HT1080 (cell line): ENCODE measurements at regions not wholly inside any gene's neighbourhood (a gene's known extent, or its start where the extent isn't known, plus 50 kb on each side); places are given as distances from the start of the nearest gene placed in this dataset.

Experiments
- DNase-seq: peaks from one replicate; pipeline ENCODE4 v3.0.0-alpha.2; 2015; ENCODE audit warnings: low read depth

DNA sequence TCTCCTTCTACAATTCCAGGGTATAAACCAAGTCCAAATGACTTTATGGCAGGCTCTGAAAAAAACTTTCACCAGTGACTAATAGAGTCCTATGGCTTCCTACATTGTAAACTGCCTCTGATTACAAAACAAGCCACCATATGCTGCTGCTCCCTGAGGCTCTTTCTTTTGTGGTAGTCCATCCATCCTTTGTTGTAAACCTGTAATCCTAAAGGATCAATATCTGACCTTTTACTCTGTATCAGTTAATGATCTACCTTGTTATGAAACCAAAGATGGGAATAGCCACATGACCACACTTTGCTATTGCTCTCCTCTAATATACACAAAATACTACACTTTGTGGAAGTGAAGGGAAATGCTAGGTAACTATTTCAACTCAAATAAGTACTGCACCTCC lies 434.7 kb upstream of the AGTR1 start:
- DNase-seq = no peak

- no peak for DNase-seq
These were observed 431.9 kb upstream of the AGTR1 start for GRCh38 chr3:148265841-148266240.

GRCh38 chr3:148266341-148266740 lies 431.4 kb upstream of the AGTR1 start:
- no peak for DNase-seq

- peak; percentile 92 for DNase-seq
These were observed 427.9 kb upstream of the AGTR1 start for GRCh38 chr3:148269816-148270215.

DNA sequence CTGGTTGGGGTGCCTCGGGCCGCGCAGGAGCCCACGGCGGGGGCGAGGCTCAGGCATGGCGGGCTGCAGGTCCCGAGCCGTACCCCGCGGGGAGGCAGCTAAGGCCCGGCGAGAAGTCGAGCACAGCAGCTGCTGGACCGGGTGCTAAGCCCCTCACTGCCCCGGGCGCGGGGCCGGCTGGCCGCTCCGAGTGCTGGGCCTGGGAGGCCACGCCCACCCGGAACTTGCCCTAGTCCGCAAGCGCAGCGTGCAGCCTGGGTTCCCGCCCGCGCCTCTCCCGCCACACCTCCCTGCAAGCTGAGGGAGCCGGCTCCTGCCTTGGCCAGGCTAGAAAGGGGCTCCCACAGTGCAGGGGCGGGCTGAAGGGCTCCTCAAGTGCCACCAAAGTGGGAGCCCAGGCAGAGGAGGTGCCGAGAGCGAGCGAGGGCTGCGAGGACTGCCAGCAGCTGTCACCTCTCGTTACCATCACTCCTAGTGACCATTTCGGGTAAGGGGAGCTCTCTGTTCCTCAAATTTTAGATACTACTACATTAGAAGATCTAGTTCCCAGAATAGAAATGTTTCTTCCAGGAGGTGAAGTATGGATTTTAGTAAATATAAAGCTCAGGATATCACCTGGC lies 417.0 kb upstream of the AGTR1 start:
- no peak for DNase-seq

GRCh38 chr3:148289159-148289558 lies 408.5 kb upstream of the AGTR1 start:
- DNase-seq = no peak

DNA sequence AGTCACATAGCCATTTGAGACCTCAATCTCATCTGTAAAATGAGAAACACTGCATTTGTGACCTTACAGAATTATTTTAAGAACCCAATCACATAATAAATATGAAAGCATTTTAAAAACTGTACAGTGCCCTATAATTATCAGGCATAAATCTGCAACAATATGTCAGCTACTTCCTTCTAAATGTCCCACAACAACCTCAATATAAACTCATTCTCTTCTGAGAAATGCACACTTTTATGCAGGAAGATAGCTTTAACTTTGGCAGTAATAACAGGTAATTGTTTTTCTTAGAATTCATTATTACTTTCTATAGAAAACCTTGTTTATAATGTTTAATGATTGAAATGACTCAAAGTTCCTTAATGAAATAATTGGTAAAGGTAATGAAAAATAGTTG lies 400.7 kb upstream of the AGTR1 start:
- no peak for DNase-seq

DNA sequence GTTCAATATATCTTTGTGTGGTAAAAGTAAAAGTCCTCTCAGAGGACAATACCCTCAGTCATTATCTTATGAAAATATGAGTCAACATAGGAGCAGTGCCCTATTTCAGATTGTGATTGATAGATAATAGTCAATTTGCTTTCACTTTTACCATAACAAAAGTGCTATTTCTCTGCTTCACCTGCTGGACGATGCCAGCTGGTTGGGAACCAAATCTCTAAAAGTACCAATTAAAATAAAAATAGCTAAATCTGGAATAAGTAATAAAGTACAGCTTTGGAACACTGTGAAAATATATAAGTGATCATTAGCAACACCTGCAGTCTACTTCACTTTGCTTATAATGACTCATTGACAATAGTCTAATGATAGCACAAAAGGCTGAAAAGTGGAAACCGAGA lies 390.3 kb upstream of the AGTR1 start:
- no peak for DNase-seq

- peak; percentile 64 for DNase-seq
These were observed 388.2 kb upstream of the AGTR1 start for GRCh38 chr3:148309390-148310035.

DNA sequence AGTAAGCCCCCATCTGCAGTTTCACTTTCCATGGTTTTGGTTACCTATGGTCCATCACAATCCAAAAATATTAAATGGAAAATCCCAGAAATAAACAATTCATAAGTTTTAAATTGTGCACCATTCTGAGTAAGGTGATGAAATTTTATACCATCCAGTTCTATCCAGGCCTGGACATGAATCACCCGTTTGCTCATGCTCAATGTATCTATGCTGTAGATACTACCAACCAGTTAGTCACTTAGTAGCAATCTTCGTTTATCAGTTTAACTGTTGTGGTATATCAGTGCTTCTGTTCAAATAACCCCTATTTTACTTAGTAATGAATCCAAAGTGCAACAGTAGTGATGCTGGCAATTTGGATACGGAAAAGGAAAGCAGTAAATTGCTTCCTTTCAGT lies 381.9 kb upstream of the AGTR1 start:
- peak; percentile 27 for DNase-seq

- no peak for DNase-seq
These were observed 379.5 kb upstream of the AGTR1 start for GRCh38 chr3:148318240-148318639.

DNA sequence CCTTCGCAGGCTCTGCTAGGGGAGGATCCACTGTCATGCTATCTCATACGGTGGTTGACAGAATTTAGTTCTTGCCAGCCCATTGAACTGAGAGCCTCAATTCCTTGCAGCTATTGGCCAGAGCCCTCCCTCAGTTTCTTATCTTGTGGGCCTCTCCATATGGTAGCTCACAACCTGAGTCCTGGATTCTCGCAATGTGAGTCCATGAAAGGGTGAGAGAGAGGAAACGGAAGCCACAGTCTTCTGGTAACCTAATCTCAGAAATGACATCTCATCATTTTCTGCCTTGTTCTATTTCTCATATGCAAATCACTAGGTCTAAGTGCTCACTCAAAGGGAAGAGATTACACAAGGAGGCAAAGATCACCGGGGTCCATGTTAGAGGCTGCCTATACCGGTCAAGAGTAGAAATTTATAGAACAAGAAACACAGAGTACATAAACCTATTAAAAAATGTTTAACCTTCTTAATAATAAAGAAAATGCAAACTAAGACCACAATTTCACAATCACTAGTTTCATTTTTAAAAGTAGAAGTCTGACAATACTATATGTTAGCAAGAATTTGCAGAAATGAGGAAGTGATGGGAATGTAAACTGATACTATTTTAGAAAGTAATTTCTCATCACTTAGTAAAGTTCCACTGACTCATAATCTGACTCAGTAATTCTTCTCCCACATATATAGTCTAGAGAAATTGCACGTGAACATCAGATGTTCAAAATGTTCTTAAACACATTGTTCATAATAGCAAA lies 378.4 kb upstream of the AGTR1 start:
- DNase-seq = peak; percentile 83

GRCh38 chr3:148319960-148320359 lies 377.7 kb upstream of the AGTR1 start:
- DNase-seq = no peak

DNA sequence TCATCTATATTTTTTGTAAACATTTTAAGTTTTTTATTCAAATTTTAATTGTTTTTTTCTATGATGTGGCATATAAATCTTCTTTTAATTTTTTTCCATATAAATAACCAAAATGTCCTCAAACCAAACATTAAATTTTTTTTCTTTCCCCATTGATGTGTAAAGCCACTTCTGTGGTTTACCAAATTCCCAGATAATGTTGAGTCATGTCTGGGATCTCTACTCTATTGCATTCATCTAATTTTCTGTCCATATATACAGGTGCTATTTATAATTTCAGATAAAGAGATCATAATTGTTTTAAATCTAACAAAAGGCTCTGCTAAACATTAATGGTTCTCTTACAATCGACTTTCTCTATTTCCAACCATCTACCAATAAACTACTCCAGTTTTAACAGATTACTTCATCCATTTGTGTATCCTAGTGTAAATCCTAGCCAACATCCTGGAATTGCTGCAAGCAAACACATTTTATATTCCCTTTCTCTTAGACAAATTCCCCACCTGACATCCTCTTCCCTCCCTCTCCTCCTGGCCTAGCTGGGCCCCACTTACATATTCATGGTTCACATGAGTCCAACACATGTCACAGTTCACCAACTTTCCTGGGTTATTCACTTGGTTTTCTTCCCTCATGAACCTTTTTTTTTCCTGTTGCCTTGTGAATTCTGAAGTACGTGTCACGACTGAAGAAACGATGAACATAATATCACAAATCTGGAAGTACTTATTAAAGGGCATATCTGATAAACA lies 368.0 kb upstream of the AGTR1 start:
- peak; percentile 50 for DNase-seq

GRCh38 chr3:148330542-148330941 lies 367.2 kb upstream of the AGTR1 start:
- DNase-seq = no peak

DNA sequence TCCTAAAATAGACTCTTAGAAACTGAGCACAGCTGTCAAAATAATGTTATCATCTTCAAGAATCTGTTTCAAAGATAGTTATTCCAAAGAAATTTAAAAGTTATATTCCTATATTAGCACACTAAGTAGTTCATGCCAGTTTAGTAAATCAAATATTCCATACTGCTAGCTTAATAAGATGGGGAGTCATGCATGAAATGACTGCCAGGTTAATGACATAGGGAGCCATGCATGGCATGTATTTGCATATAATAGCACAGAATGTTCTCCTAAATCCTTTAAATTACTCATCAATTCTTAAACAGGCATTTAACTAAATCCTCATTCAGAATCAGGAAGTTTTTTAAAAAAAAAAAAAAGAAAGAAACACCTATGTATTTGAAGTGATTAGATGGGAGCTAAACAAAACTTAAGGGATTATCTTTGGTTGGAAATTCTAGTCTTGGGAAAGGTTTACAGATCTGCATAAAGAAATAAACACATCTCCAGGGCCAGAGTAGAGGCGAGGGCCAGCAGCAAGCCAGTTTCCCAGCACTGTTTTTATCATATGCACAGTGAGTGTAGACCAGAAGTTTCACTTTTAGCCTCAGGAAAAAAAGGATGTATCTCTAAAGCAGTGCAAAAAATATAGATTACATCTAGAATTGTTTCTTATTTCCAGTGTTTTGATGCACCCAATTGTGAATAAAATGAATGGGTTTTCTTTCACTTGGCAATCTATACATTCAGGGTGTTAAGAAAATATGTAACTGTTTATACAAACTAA lies 366.4 kb upstream of the AGTR1 start:
- DNase-seq = no peak

DNA sequence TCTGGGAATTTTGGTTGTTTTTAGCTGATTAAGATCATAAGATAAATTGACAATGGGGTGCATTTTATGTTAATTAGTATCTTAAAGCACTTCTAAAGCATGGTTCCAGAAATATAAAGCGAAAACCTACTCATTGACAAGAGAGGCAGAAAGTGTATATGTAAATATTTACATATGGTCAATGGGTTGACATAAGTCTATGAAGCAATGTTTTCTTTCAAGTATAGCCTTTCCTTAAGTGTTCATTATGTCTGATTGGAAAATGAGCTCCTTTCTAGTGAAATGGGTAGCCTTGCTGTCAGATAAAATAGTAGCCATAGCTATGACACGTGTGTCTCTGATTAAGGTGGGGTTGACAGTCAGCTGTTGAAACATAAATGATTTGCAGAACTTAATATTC lies 365.2 kb upstream of the AGTR1 start:
- no peak for DNase-seq

GRCh38 chr3:148333091-148333490 lies 364.6 kb upstream of the AGTR1 start:
- no peak for DNase-seq

DNA sequence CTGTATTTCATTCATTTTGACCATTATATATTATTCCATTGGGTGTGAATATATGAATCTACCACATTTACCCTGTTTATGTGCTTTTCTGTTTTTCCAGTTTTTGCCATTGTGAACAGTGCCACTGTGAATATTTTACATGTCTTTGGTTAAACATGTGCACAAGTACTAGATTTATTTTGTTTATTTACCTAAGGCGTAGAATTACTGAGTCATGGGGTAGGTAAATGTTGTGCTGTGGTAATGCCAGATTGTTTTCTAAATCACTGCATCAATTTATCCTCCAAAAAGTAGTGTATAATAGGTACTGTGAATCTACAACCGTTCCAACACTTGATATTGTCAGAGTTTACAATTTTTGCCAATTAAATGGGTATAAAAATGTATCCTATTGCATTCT lies 362.1 kb upstream of the AGTR1 start:
- no peak for DNase-seq

- DNase-seq = no peak
These were observed 354.3 kb upstream of the AGTR1 start for GRCh38 chr3:148343416-148343815.

DNA sequence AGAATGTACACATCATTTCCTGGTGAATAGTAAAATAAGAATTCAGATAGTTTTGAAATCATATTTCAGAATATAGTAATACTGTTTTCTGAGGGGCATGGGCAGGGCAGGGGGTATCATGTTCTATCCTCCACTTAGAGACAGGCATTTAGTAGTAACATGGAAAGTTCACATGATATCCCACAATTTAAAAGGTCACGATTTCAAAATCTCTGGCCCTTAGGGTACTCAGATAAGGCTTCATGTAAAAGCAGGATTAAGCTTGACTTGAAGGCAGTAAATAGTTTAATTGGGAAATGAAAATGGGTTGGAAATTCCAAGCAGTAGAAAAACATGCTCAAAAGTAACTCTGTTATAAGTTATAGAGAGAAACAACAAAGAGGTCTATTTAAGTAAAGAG lies 353.2 kb upstream of the AGTR1 start:
- no peak for DNase-seq
